GM18505 (cell line): ENCODE measurements at regions not wholly inside any gene's neighbourhood (a gene's known extent, or its start where the extent isn't known, plus 50 kb on each side); places are given as distances from the start of the nearest gene placed in this dataset.

Source experiments
- ATAC-seq: cut with Tn5 transposase; IDR thresholded peaks from one replicate; pipeline ENCODE4 v1.9.1; 2021; ENCODE audit not compliant: unreplicated experiment
- POLR2A ChIP-seq: IDR thresholded peaks from 4 replicates; pipeline ENCODE4 v1.6.1; 2011; ENCODE audit warnings: borderline replicate concordance; ENCODE audit not compliant: insufficient read depth, insufficient read length; ENCODE audit errors: extremely low read depth

GRCh38 chr18:60978338-60978737 lies 354.9 kb upstream of the CDH20 start:
- no peak for ATAC-seq

GRCh38 chr18:60980422-60981005 lies 352.7 kb upstream of the CDH20 start:
- ATAC-seq: no peak

More at GRCh38 chr18:60978338-60978737, 354.9 kb upstream of the CDH20 start:
- no peak for TF ChIP-seq POLR2A

GRCh38 chr18:60981682-60982328 lies 351.4 kb upstream of the CDH20 start:
- no peak for TF ChIP-seq POLR2A
- no peak for ATAC-seq

More at GRCh38 chr18:60980422-60981005, 352.7 kb upstream of the CDH20 start:
- TF ChIP-seq POLR2A: no peak

- no peak for ATAC-seq
- no peak for TF ChIP-seq POLR2A
Measured at GRCh38 chr18:60982329-60982695, 350.9 kb upstream of the CDH20 start.

GRCh38 chr18:60982928-60983327 lies 350.3 kb upstream of the CDH20 start:
- no peak for TF ChIP-seq POLR2A
- ATAC-seq: no peak

DNA sequence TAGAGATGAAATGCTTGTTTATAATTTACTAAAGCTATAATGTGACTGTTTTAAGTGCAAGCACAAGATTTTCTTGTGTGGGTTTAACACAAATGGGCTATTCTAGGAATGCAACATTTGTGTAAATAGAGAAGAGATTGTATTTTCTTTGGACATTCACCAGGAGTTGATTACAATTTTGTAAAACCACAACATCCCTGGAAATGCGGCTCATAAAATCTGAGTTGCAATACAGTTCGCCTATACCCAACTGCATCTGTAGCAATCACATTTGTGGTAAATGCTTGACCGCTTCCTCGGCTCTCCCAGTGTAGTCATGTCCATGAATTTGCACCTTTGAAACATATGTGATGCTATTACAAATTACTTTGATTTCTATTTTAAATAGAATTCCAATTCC lies 348.7 kb upstream of the CDH20 start:
- TF ChIP-seq POLR2A: no peak
- no peak for ATAC-seq

- no peak for ATAC-seq
Measured at GRCh38 chr18:60987963-60988362, 345.3 kb upstream of the CDH20 start.

GRCh38 chr18:60996326-60996725 lies 336.9 kb upstream of the CDH20 start:
- TF ChIP-seq POLR2A: no peak
- ATAC-seq: no peak

More at GRCh38 chr18:60987963-60988362, 345.3 kb upstream of the CDH20 start:
- TF ChIP-seq POLR2A: no peak

GRCh38 chr18:60996822-60997221 lies 336.4 kb upstream of the CDH20 start:
- no peak for TF ChIP-seq POLR2A
- ATAC-seq: no peak

DNA sequence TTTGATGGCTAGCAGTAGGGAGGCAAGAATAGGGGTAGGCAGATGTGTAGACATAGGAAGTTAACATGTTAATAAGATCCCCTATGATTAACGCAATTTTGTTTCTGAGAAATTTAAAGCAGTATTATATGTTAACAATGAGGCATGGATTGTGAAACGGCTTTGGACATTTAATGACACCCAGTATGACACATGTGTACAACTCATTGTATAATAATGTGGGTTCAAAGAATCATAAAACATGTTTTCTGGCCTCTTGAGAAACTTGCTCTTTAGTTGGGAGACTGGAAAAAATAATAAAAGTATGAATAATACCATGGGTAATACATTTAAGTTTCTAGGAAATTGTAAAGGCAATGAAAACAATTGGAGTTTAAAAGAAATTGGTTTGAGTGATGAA lies 332.1 kb upstream of the CDH20 start:
- no peak for TF ChIP-seq POLR2A
- ATAC-seq: no peak

GRCh38 chr18:61006687-61007224 lies 326.5 kb upstream of the CDH20 start:
- TF ChIP-seq POLR2A: no peak
- no peak for ATAC-seq

DNA sequence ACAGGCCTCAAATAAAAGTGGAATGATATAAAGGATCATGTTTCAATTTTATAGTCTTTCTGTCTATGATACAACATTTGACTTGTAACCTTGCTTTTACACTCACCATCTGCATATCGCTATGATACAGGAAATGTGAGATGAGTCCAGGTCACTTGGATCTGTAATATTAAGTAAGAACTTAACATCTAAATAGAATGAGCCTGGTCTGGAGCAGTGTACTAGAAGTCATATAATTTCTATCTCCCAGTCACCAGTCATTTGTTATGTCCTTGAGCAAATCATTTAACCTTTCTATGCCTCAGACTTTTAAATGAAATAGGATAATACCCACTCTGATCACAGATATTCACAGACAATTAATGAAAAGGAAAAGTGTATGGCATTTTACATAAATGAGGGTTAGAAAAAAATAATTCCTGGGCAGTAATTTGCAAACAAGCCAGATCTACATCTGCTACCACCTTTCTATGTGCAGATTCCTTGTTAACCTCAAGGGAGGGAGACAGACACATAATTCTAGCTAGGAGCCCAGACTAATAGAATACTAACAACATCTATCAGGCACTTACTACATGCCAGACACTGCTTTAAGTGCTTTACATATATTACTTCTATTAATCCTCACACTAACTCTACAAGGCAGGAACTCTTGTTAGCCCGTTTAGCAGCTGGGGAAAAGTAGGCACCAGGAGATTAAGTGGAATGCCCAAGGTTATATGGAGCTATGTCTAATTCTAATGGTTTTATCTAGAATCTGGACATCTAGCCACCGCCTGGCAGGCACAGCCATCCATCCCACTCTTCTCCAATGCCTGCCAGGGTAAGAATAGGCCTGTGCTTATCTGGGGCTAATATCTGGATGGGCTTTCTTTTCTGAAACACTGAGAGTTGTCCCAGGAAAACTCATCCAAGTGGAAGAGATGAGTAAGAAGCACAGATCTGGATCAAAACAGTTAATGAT lies 313.6 kb upstream of the CDH20 start:
- TF ChIP-seq POLR2A: no peak
- no peak for ATAC-seq

GRCh38 chr18:61025596-61025995 lies 307.6 kb upstream of the CDH20 start:
- ATAC-seq: no peak
- no peak for TF ChIP-seq POLR2A
